OCI-LY1 (cell line): ENCODE measurements at regions not wholly inside any gene's neighbourhood (a gene's known extent, or its start where the extent isn't known, plus 50 kb on each side); places are given as distances from the start of the nearest gene placed in this dataset.

ENCODE experiments used
- H2AFZ ChIP-seq: fragments of 200-600 bp; sonication (generic), shearing (Covaris generic); 2 replicates; pipeline ENCODE4 v1.6.0; 2014; ENCODE audit warnings: antibody characterized with exemption, mild to moderate bottlenecking, low read length
- H3F3A ChIP-seq: fragments of 200-600 bp; sonication (generic), shearing (Covaris generic); 2 replicates; pipeline ENCODE4 v1.6.0; 2014; ENCODE audit warnings: mild to moderate bottlenecking, antibody characterized with exemption, low read length, moderate library complexity; ENCODE audit not compliant: insufficient read depth
- H3K27ac ChIP-seq: fragments of 200-600 bp; sonication (generic); 2 replicates; pipeline ENCODE4 v1.5.1; 2014; ENCODE audit warnings: low read length, mixed run types, mild to moderate bottlenecking, low read depth; ENCODE audit not compliant: poor library complexity, severe bottlenecking
- H3K27me3 ChIP-seq: fragments of 200-600 bp; sonication (generic); 2 replicates; pipeline ENCODE4 v1.6.0; 2014; ENCODE audit warnings: antibody characterized with exemption, mild to moderate bottlenecking, low read length, moderate library complexity; ENCODE audit not compliant: insufficient read depth
- H3K36me3 ChIP-seq: fragments of 200-600 bp; sonication (generic); 2 replicates; pipeline ENCODE4 v1.6.1; 2014; ENCODE audit warnings: mild to moderate bottlenecking, antibody characterized with exemption, low read length, moderate library complexity, mixed read lengths; ENCODE audit not compliant: insufficient read depth
- H3K4me1 ChIP-seq: fragments of 200-600 bp; sonication (generic); 2 replicates; pipeline ENCODE4 v1.5.1; 2014; ENCODE audit warnings: mild to moderate bottlenecking, low read length, moderate library complexity; ENCODE audit not compliant: insufficient read depth, severe bottlenecking
- H3K4me2 ChIP-seq: fragments of 200-600 bp; sonication (generic), shearing (Covaris generic); 2 replicates; pipeline ENCODE4 v1.6.1; 2014; ENCODE audit warnings: low read length
- H3K4me3 ChIP-seq: fragments of 200-600 bp; sonication (generic); 2 replicates; pipeline ENCODE4 v1.5.1; 2014; ENCODE audit warnings: low read length, low read depth, mild to moderate bottlenecking, mixed read lengths; ENCODE audit not compliant: poor library complexity, severe bottlenecking
- H3K79me2 ChIP-seq: fragments of 200-600 bp; shearing (Covaris generic); 2 replicates; pipeline ENCODE4 v1.6.1; 2016; ENCODE audit warnings: mixed run types, low read length, mixed read lengths; ENCODE audit not compliant: insufficient read depth
- H3K9ac ChIP-seq: fragments of 200-600 bp; sonication (generic), shearing (Covaris generic); 2 replicates; pipeline ENCODE4 v1.6.1; 2014; ENCODE audit warnings: mild to moderate bottlenecking, low read length, mixed read lengths
- H3K9me2 ChIP-seq: fragments of 200-600 bp; sonication (generic), shearing (Covaris generic); 2 replicates; pipeline ENCODE4 v1.6.1; 2014; ENCODE audit warnings: low read depth, mild to moderate bottlenecking, low read length, mixed read lengths
- H3K9me3 ChIP-seq: fragments of 200-600 bp; shearing (Covaris generic); 2 replicates; pipeline ENCODE4 v1.6.1; 2014; ENCODE audit warnings: low read length, mixed read lengths
- H4K20me1 ChIP-seq: fragments of 200-600 bp; sonication (generic), shearing (Covaris generic); 2 replicates; pipeline ENCODE4 v1.6.0; 2016; ENCODE audit warnings: mild to moderate bottlenecking, low read length; ENCODE audit not compliant: insufficient read depth
- CTCF ChIP-seq: fragments of 200-600 bp; sonication (generic), shearing (Covaris generic); IDR thresholded peaks from 2 replicates; pipeline ENCODE4 v1.5.1; 2017; ENCODE audit warnings: mild to moderate bottlenecking, antibody characterized with exemption, low read length, moderate library complexity, mixed read lengths
- EZH2 ChIP-seq: fragments of 200-600 bp; sonication (generic), shearing (Covaris generic); IDR thresholded peaks from 2 replicates; pipeline ENCODE4 v1.8.0; 2017; ENCODE audit warnings: borderline replicate concordance, mixed run types, mild to moderate bottlenecking, antibody characterized with exemption, low read length, moderate library complexity, mixed read lengths

DNA sequence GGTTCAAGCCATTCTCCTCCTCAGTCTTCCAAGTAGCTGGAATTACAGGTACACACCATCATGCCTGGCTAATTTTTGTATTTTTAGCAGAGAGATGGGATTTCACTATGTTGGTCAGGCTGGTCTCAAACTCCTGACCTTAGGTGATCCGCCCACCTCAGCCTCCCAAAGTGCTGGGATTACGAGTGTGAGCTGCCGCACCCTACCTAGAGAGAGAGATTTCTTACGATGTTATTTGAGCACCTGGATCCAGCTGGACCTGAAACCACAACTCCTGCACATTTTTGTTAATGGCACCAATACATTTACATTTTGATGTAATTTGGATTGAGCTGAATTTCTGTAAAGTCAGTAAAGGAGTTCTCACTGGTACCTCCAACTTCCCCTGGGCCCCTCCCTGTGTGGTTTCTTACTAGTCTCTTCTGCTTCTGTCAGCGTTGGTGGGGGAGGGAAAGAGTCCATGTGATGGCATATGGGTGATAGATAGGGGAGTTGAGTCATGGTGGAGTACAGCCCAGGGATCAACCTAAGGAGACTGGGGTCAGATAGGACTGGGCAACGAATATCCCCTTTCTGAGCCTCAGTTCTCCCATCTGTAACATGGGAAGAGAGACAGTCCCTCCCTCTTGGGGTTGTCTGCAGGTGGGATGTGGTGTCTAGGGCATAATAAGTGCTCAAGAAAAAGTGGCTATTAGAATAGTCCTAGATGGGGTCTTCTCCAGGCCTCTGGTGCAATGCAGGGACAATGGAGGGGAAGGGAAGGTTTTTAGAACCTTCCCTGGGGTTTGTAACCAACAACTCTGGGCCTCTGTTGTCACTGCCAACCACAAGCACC, 83.3 kb upstream of the MED13L start:
- no peak overlapping the region for H3K4me2 ChIP-seq
- no peaks in the 10 kb centered on the region for H4K20me1 ChIP-seq
- no peaks in the 10 kb centered on the region for H3K9me2 ChIP-seq
- H3K27ac ChIP-seq: no peak overlapping the region
- no peaks in the 10 kb centered on the region for H3K79me2 ChIP-seq
- no peaks in the 10 kb centered on the region for H3K36me3 ChIP-seq
- no peak overlapping the region for H2AFZ ChIP-seq
- H3K27me3 ChIP-seq: no peaks in the 10 kb centered on the region
- H3K9me3 ChIP-seq: no peaks in the 10 kb centered on the region
- H3K4me3 ChIP-seq: no peak overlapping the region
- H3K9ac ChIP-seq: no peak overlapping the region
- TF ChIP-seq EZH2 (no peak), CTCF (no peak)
- H3F3A ChIP-seq: no peaks in the 10 kb centered on the region
- H3K4me1 ChIP-seq: no peaks in the 10 kb centered on the region

DNA sequence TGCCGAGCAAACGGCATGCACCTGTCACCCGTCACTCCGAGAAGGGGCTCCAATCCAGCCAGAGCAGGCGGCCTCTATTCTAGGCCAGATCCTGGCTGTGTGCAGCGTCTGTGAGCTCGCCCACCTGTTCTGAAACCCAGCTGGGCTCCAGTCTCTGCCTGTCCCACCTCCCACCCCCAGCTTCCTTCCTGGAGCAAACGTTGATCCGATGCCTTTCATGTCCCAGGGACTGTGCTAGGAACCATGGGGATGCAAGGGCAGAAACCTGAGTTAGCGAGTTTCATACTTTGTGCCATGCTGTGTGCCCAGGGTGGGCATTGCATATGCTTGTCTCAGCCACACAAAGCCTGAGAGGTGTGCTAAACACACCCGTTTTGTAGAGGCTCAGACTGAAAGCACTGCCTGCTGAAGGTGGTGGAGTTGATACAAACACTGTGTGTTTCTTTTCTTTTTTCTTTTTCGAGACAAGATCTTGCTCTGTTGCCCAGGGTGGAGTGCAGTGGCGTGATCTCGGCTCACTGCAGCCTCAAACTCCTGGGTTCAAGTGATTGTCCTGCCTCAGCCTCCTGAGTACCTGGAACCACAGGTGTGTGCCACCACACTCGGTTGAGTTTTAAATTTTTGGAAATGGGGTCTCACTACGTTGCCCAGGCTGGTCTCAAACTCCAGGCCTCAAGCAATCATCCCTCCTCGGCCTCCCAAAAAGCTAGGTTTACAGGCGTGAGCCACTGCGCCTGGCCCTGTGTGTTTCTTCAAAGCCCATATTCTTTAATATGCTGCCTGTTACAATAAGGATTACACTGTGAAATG, 84.1 kb upstream of the MED13L start:
- Histone ChIP-seq H3F3A (no peaks in the 10 kb centered on the region), H3K79me2 (no peaks in the 10 kb centered on the region), H3K4me1 (no peaks in the 10 kb centered on the region), H3K9ac (no peak overlapping the region), H3K36me3 (no peaks in the 10 kb centered on the region), H3K9me2 (no peaks in the 10 kb centered on the region), H3K4me2 (no peak overlapping the region), H3K27me3 (no peaks in the 10 kb centered on the region), H3K27ac (no peak overlapping the region), H3K9me3 (no peaks in the 10 kb centered on the region), H2AFZ (no peak overlapping the region), H3K4me3 (no peak overlapping the region), H4K20me1 (no peaks in the 10 kb centered on the region)
- no peak for TF ChIP-seq CTCF

DNA sequence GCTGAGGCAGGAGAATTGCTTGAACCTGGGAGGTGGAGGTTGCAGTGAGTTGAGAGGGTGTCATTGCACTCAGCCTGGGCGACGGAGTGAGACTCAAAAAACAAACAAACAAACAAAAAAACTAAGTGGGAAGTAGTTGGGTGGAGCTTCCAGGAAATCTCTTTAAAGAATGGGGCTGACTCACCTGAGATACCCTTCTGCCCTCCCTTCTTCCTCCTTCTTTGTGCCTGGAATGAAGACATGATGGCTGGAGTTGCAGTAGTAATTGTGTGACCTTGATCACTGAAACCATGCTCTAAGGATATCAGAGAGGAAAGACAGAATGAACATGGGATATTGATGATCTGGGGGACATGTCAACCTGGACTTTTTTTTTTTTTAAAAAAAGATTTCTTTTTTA, 87.6 kb upstream of the MED13L start:
- H2AFZ ChIP-seq: no peak overlapping the region
- no peak overlapping the region for H3K4me2 ChIP-seq
- no peaks in the 10 kb centered on the region for H3K36me3 ChIP-seq
- H3K4me3 ChIP-seq: no peak overlapping the region
- no peaks in the 10 kb centered on the region for H3K79me2 ChIP-seq
- H4K20me1 ChIP-seq: no peaks in the 10 kb centered on the region
- H3K9ac ChIP-seq: no peak overlapping the region
- no peak for TF ChIP-seq CTCF
- no peaks in the 10 kb centered on the region for H3K27me3 ChIP-seq
- H3K27ac ChIP-seq: no peak overlapping the region
- no peaks in the 10 kb centered on the region for H3F3A ChIP-seq
- no peaks in the 10 kb centered on the region for H3K9me3 ChIP-seq
- H3K9me2 ChIP-seq: no peaks in the 10 kb centered on the region
- H3K4me1 ChIP-seq: no peaks in the 10 kb centered on the region
